ENCODE measurements at regions not wholly inside any gene's neighbourhood (a gene's known extent, or its start where the extent isn't known, plus 50 kb on each side); places are given as distances from the start of the nearest gene placed in this dataset.

GRCh38 chr7:33701927-33702326 lies 203.4 kb upstream of the BMPER start:
- DNase-seq, result no peak

DNA sequence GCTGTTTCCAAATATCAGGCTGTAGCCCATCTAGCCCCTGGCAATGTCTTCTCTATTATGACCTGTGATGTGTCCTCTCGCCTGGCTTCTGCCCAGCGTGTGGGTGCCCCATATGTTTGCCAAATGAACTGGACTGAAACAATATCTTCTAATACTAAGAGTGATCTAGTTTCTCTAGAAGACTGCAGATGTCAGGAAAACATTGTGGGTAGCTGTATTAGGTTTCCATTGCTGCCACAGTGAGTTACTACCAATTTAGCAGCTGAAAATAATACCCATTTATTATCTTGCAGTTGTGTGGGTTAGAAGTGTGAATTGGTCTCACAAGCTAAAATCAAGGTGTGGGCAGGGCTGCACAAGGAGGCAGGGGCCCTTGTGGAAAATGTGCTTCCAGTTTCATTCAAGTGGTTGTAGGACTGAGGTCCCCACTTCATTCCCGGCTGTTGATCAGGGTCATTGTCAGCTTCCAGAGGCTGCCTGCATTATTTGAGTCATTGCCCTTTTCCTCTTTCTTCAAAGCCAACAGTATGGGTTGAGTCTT lies 202.8 kb upstream of the BMPER start:
- DNase-seq, result no peak

GRCh38 chr7:33705333-33705833 lies 200.0 kb upstream of the BMPER start:
- peak; percentile 65 for DNase-seq

GRCh38 chr7:33706186-33706585 lies 199.2 kb upstream of the BMPER start:
- DNase-seq, result no peak

- DNase-seq, result no peak
These were observed 198.6 kb upstream of the BMPER start for GRCh38 chr7:33706771-33707200.

DNA sequence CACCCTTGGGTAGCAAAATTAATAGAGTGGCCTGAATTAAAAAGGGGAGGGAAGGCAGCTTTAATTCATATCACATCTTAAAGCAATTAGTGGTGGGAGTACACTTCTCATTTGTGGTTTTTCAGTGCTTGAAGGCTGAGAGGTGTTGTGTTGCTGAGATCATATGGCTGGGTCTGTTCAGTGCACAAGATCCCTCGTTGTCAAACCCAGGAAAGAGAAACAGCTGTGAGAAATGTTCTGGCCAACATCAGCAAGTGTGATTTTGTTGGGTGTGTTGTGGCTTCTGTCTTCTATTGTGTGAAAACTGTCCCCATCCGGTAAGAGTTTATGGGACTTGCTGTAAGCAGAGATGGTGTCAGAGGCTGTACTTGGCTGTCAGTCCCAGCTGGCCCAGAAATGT lies 197.9 kb upstream of the BMPER start:
- no peak for DNase-seq

GRCh38 chr7:33710608-33711007 lies 194.7 kb upstream of the BMPER start:
- DNase-seq, result no peak

DNA sequence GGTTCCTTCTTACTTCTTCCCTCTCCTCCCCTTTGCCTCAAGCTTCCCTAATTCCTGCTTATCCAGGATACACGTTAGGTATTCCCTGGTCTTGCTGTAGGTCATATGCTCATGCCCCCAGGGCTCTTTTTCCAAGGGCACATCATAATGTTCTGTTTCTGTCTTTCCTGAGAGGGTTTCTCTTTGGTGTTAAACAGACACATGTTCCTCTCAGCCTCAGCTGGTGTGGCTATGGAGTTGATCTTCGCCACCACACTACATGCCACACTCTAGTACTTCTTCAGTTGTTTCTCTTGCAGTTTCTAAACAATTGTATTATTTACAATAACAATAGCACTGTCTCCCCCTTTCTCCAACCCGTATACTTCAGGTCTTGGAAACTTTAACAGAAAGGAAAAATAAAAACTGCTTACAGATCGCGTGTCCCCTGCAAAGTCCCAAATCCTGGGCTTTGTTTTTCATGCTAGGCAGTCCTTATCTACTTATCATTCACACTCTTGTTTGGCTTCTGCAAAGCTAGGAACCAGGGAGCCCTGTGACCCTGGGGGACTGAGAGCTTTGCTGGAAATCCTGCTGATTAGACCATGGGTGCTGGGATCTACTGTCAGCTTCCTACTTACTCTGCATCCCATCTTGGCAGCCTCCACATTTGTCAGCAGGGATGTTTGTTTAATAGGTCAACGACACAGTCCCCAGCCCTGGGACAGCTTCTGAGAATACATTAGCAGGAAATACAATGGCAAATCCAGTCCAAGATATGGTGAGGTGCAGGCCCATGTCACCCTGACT lies 193.9 kb upstream of the BMPER start:
- DNase-seq, result peak; percentile 7

DNA sequence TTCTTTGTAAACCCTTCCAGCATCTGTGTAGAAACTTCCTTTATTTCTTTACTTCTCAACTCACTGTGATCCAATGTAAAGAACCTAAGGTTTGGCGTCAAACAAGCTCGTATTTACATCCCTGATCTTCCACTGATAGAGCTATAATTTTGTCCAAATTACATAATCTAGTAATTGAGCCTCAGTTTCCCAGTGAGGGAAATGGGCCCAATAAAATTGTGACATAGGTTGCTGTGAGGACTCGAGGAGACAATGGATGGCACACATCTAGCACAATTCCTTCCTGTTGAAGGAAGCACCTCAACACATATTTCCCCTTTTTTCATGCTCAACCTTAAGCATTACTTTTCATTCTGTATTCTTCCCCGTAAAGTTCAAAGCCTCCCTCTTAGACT lies 193.3 kb upstream of the BMPER start:
- DNase-seq, result no peak

DNA sequence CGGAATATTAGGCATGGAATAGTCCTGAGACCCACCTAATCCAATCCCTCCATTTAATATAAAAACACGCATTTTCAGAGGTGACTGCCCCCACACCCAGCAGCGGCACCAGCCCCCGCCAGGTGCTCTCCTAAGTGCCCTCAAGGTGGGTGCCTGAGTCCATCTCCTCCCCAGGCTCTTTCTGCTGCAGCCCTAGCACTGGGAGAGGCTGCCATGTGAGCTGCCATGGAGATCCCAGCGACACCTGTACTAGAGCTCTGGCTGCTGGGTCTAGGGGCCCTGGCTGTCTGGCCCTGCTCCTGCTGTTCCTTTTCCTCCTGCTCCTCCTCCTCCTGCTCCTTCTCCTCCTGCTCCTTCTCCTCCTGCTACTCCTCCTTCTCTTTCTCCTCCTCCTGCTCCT lies 191.1 kb upstream of the BMPER start:
- DNase-seq, result no peak

GRCh38 chr7:33716581-33717477 lies 188.5 kb upstream of the BMPER start:
- DNase-seq, result peak; percentile 19

DNA sequence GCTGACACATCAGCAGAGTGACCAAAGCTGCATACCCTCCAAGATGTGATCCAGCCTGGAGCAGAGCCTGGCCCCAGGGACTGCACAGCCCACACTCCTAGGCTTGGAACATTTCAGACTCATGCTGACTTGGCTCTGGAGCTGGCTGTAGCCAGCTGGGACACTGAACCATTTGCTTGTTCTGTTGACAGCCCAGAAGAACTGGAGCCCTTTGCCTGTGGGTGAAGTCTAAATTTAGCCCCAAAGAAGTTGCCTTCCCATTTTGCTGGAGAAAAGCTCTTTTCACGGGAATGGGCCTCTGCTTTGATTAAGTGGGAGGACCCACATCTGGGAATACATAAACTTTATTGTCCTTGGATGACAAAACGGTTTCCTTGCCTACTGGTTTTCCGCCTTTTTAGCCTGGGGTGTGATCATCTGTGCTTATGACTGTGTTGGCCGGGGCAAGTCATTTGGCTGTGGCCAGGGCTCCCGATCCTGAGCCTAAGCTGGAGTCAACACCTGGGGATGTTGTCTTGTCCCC lies 186.2 kb upstream of the BMPER start:
- DNase-seq, result no peak

DNA sequence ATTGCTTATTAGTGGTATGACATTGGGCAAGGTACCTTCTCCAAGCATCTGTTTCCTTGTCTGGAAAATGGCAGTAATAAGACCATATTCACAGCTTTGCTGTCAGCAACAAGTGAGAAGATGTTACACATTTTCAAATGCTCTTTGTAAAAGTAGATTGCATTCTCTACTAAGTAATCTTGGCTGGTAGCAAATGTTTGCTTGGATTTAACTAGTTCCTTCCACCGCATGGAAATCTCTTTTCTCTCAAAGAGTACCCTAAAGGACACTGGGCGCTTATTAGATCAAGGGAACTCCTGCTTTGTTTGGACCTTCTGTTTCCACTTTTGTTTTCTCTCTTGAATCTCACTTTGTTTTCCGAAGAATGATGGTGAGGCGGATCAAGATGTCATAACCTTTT lies 185.2 kb upstream of the BMPER start:
- no peak for DNase-seq

GRCh38 chr7:33720870-33721269 lies 184.5 kb upstream of the BMPER start:
- DNase-seq, result no peak

DNA sequence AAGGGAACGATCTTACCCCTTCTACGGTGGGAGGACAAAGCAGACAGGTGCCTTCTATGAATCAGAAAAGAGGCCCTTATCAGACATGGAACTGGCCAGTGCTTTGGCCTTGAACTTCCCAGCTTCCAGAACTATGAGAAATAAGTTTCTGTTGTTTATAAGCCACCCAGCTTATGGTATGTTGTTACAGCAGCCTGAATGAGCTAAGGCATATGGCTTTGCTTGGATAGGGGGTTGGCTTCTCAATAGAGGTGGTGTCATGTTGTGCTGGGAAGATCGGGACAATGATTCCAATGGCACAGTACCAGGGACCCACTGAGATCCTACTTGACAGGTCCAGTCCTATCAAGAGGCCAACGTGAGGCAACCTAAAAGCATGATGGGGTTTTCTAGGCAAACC lies 183.4 kb upstream of the BMPER start:
- DNase-seq, result no peak

DNA sequence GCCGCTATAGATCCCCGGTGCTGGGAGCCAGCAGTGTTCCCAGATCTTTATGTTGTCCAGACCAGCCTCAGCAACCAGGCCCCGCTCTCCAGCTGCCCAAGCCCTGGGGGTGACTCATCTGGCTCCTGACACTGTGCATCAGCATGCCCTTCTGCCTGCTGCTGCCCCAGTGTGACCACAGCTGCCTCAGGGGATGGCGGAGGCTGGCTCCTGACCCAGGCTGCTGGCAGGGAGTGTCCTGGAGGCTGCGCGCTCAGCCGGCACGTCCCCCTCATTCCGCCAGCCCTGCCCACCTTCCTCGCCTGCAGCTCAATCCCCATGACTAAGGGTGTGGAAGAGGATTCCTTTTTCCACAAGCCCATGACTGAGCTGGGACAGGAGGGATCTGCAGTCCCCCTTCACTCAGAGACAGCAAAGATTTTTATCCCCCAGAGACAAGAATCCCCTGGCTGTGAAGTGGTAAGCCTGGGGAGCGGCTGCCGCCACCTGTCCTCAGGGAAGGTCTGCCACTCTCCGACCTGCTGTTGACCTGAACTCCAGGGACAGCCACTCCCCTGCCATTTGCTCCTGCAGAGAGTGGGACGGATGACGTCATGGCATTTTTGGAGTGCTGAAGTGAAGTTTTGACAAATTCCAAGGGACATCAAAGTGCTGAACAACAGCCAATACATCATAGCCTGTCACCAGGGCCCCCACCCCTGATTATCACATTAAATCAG lies 182.8 kb upstream of the BMPER start:
- no peak for DNase-seq

DNA sequence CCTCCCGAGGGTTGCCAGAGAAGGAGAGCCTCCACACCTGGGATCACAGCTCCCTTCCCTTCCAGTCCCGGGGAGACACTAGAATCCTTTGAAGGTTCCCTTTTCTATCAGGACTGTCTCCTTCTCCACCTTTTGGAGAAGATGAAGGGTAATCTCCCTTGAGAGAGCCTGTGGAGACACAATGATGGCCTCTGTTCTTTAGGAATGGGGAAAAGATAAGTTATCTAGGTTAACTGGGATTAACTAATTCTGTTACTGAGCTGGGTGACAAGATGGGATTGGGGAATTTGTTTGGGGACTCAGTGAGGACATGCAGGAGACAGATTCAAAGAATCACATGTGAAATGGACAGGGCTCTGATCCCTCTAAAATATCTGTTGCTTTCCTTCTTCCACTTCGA lies 181.1 kb upstream of the BMPER start:
- no peak for DNase-seq

GRCh38 chr7:33725111-33726025 lies 180.0 kb upstream of the BMPER start:
- no peak for DNase-seq

DNA sequence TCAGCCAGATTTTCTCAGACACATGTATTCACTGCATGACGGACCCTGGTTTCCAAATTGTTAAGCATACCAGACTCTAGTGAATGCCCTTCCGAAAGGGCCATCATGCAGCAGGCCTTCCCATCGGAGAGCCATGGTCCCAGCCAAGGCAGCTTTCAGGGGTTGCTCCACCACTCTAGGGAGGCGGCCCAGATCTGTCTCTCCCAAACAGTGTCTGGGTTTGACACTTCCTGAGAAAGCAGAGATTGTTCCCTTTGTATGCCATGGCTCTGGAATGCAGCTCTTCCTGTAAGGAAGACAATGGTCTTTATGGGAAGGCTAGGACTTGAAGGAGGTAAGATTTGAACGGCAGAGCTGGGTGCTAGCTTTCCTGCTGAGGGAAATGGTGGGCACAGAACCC lies 178.8 kb upstream of the BMPER start:
- DNase-seq, result no peak

GRCh38 chr7:33727315-33727714 lies 178.0 kb upstream of the BMPER start:
- DNase-seq, result no peak

GRCh38 chr7:33728873-33729551 lies 176.3 kb upstream of the BMPER start:
- no peak for DNase-seq
